GM12873 (cell line): ENCODE measurements at regions not wholly inside any gene's neighbourhood (a gene's known extent, or its start where the extent isn't known, plus 50 kb on each side); places are given as distances from the start of the nearest gene placed in this dataset.

Experiments
- CTCF ChIP-seq: IDR thresholded peaks from 2 replicates; pipeline ENCODE4 v1.5.1; 2012; ENCODE audit warnings: low read depth, mild to moderate bottlenecking, moderate library complexity, low read length, control low read depth; ENCODE audit not compliant: insufficient read depth; ENCODE audit errors: missing control alignments

- TF ChIP-seq CTCF = no peak
Measured at GRCh38 chr11:69211540-69211919, 55.8 kb downstream of the SMIM38 start.

GRCh38 chr11:69211920-69212797, 56.4 kb downstream of the SMIM38 start:
- TF ChIP-seq CTCF = peak; percentile 9

- no peak for TF ChIP-seq CTCF
Measured at GRCh38 chr11:69212798-69213110, 57.0 kb downstream of the SMIM38 start.

GRCh38 chr11:69213316-69213715, 57.6 kb downstream of the SMIM38 start:
- no peak for TF ChIP-seq CTCF

GRCh38 chr11:69213964-69214363, 58.2 kb downstream of the SMIM38 start:
- no peak for TF ChIP-seq CTCF

GRCh38 chr11:69215216-69215615, 59.5 kb downstream of the SMIM38 start:
- TF ChIP-seq CTCF = no peak

- no peak for TF ChIP-seq CTCF
Measured at GRCh38 chr11:69215784-69216415, 60.2 kb downstream of the SMIM38 start.
